Upper lobe of right lung (tissue), 1 donor: ENCODE measurements at regions not wholly inside any gene's neighbourhood (a gene's known extent, or its start where the extent isn't known, plus 50 kb on each side); places are given as distances from the start of the nearest gene placed in this dataset.

ENCODE experiments used
- ATAC-seq: fragments of 200-7000 bp; cut with Tn5 transposase; one replicate; pipeline ENCODE4 v1.9.1; 2020; ENCODE audit warnings: mild to moderate bottlenecking, moderate library complexity
- DNase-seq: peaks from one replicate; pipeline ENCODE4 v3.0.0-alpha.2; 2020
- H3K27ac ChIP-seq: fragments of 200-600 bp; one replicate; pipeline ENCODE4 v1.8.0; 2022
- H3K27me3 ChIP-seq: fragments of 200-600 bp; one replicate; pipeline ENCODE4 v1.8.0; 2022; ENCODE audit warnings: mild to moderate bottlenecking
- H3K36me3 ChIP-seq: fragments of 200-600 bp; one replicate; pipeline ENCODE4 v1.8.0; 2022
- H3K4me1 ChIP-seq: fragments of 200-600 bp; one replicate; pipeline ENCODE4 v1.8.0; 2022
- H3K4me3 ChIP-seq: fragments of 200-600 bp; one replicate; pipeline ENCODE4 v1.8.0; 2022; ENCODE audit warnings: mild to moderate bottlenecking
- H3K9me3 ChIP-seq: fragments of 200-600 bp; one replicate; pipeline ENCODE4 v1.8.0; 2022
- intact Hi-C: fragments of 100-400 bp; cut with DNase I; formaldehyde crosslinking; loops from one replicate; pipeline ENCODE4 v1.11.0; 2022
- TF ChIP-seq, protein P1 (sequence below): fragments of 200-600 bp; IDR thresholded peaks from one replicate; pipeline ENCODE4 v1.8.0; 2022; ENCODE audit warnings: antibody characterized with exemption
- donor health status: DM: no; HTN: yes; CAD: no; lungs with severe emphysema.

DNA sequence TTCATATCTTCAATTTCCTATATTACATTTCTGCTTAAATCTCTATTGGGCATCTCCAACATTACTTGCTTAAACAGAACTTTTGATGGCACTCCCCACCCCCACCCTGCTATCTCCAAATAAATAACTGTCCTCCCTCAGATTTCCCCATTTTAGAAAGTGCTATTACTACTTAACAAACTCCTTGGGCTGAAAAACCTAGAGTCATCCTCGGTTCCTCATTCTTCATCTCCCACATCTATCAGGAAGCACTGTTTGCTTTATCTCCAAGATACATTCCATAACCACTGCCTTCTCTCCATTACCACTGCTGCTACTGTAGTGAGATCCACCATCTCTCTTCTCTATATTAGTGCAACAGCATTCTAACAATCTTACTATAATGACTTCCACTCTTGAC lies 150.4 kb upstream of the CYRIA start:
- no peaks in the 10 kb centered on the region for H3K36me3 ChIP-seq
- H3K4me3 ChIP-seq: no peak overlapping the region
- no peaks in the 10 kb centered on the region for H3K9me3 ChIP-seq
- no peaks in the 10 kb centered on the region for H3K4me1 ChIP-seq
- TF ChIP-seq, protein P1, sequence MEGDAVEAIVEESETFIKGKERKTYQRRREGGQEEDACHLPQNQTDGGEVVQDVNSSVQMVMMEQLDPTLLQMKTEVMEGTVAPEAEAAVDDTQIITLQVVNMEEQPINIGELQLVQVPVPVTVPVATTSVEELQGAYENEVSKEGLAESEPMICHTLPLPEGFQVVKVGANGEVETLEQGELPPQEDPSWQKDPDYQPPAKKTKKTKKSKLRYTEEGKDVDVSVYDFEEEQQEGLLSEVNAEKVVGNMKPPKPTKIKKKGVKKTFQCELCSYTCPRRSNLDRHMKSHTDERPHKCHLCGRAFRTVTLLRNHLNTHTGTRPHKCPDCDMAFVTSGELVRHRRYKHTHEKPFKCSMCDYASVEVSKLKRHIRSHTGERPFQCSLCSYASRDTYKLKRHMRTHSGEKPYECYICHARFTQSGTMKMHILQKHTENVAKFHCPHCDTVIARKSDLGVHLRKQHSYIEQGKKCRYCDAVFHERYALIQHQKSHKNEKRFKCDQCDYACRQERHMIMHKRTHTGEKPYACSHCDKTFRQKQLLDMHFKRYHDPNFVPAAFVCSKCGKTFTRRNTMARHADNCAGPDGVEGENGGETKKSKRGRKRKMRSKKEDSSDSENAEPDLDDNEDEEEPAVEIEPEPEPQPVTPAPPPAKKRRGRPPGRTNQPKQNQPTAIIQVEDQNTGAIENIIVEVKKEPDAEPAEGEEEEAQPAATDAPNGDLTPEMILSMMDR: no peak
- H3K27me3 ChIP-seq: no peaks in the 10 kb centered on the region
- intact Hi-C loops: no loop called here
- ATAC-seq (no peak), DNase-seq (no peak)
- H3K27ac ChIP-seq: no peak overlapping the region

DNA sequence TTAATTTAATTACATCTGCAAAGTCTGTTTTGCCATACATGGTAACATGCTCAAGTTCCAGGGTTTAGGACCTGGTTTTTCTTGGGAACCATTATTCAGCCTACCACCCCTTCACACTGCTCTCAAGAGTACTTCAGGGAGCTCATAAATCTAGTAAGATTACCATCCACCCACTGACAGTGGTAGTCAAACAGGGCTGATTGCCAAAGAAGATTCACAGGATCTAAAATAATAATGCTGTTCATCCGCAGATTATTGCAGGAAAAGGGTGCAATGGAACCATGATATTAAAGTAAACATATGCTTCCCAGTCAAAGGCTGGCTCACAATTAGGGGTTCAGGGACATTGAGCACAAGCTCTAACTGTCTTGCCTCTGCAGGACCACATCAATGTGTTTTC lies 148.0 kb upstream of the CYRIA start:
- no peaks in the 10 kb centered on the region for H3K36me3 ChIP-seq
- H3K4me1 ChIP-seq: no peaks in the 10 kb centered on the region
- no peak for ATAC-seq
- TF ChIP-seq, protein P1: no peak
- intact Hi-C loops: no loop called here
- H3K27ac ChIP-seq: no peak overlapping the region
- no peaks in the 10 kb centered on the region for H3K9me3 ChIP-seq
- H3K4me3 ChIP-seq: no peak overlapping the region
- no peak for DNase-seq
- no peaks in the 10 kb centered on the region for H3K27me3 ChIP-seq

DNA sequence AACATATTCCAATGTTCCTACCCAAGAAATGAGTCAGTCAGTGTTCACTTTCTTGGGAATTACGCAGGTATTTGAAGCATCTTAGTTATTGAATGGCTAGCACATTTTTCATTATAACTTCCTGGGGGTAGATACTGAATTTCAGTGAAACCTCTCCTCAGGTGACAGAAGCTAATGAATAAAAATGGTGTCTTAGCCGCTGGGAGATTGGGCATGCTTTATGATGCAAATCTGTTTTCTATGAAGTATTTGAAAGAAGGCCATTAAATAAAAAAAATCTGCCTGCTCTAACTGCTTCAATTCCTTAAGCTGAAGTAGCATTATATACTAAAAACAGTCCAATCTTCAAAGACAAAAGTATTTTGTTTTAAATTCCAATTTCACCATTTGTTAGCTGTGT lies 132.8 kb upstream of the CYRIA start:
- Histone ChIP-seq H3K9me3 (no peaks in the 10 kb centered on the region), H3K4me1 (no peaks in the 10 kb centered on the region), H3K27ac (no peak overlapping the region), H3K4me3 (no peak overlapping the region), H3K36me3 (no peaks in the 10 kb centered on the region), H3K27me3 (no peaks in the 10 kb centered on the region)
- intact Hi-C loops: no loop called here
- TF ChIP-seq, protein P1: no peak
- DNase-seq (no peak), ATAC-seq (no peak)

DNA sequence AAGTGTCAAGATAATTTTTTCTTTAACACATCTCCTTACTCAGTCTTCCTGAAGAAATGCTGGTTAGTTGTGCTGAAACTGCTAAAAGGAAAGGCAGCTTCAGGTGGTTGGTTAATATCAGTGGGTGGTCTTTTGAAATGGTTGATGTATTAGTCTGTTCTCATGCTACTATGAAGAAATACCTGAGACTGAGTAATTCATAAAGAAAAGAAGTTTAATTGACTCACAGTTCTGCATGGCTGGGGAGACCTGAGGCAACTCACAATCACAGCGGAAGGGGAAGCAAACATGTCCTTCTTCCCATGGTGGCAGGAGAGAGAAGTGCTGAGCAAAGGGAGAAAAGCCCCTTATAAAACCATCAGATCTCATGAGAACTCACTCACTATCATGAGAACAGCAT lies 125.9 kb upstream of the CYRIA start:
- TF ChIP-seq, protein P1: no peak
- intact Hi-C loops: no loop called here
- H3K4me1 ChIP-seq: no peaks in the 10 kb centered on the region
- no peak overlapping the region for H3K27ac ChIP-seq
- H3K4me3 ChIP-seq: no peak overlapping the region
- no peaks in the 10 kb centered on the region for H3K27me3 ChIP-seq
- ATAC-seq: no peak
- H3K9me3 ChIP-seq: no peaks in the 10 kb centered on the region
- H3K36me3 ChIP-seq: no peaks in the 10 kb centered on the region
- no peak for DNase-seq

DNA sequence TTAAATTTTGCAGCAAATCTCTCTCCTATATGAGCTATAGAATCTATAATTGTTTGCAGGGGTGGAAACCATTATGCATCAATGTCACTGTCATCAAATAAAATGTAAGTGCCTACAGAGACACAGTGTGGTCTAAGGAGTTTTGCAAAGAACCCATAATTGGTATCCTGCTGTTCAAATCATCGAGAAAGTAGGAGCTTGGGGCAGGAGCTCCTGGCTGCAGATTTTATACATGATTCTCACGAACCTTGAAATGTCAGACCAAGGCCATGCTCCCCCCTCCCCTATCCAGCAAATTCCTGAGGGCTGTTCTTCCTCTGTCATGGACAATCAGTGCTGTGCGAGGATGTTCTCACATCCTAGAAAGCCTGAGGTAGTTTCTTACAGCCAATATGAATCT lies 119.5 kb upstream of the CYRIA start:
- no peak for DNase-seq
- no peaks in the 10 kb centered on the region for H3K27me3 ChIP-seq

DNA sequence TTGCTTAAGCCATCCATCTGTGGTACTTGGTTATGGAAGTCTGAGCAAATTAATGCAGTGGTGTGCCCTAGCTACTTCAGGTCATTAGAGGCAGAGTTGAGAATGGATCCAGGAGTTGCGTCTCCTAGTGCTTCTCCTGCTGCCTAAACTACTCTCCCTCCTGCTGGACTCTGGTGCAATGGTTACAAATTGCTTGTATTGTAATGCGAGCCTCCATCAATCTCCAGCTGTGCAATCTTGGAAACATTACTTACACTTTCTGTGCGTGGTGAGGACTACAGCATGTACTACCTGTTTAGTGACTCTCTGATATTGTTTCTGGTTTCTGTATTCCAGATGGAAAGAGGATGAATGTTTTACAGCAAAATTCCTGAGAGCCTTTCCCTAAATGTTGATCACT lies 119.0 kb upstream of the CYRIA start:
- TF ChIP-seq, protein P1: no peak
- Histone ChIP-seq H3K36me3 (no peaks in the 10 kb centered on the region), H3K27me3 (no peaks in the 10 kb centered on the region), H3K4me3 (no peak overlapping the region), H3K27ac (no peak overlapping the region), H3K9me3 (no peaks in the 10 kb centered on the region), H3K4me1 (no peaks in the 10 kb centered on the region)
- intact Hi-C loops: no loop called here
- DNase-seq (no peak), ATAC-seq (no peak)

More for the DNA sequence above, 119.5 kb upstream of the CYRIA start:
- intact Hi-C loops: no loop called here
- Histone ChIP-seq H3K4me3 (no peak overlapping the region), H3K36me3 (no peaks in the 10 kb centered on the region), H3K27ac (no peak overlapping the region), H3K9me3 (no peaks in the 10 kb centered on the region), H3K4me1 (no peaks in the 10 kb centered on the region)
- TF ChIP-seq, protein P1: no peak
- no peak for ATAC-seq
